ENCODE measurements at regions not wholly inside any gene's neighbourhood (a gene's known extent, or its start where the extent isn't known, plus 50 kb on each side); places are given as distances from the start of the nearest gene placed in this dataset.

DNA sequence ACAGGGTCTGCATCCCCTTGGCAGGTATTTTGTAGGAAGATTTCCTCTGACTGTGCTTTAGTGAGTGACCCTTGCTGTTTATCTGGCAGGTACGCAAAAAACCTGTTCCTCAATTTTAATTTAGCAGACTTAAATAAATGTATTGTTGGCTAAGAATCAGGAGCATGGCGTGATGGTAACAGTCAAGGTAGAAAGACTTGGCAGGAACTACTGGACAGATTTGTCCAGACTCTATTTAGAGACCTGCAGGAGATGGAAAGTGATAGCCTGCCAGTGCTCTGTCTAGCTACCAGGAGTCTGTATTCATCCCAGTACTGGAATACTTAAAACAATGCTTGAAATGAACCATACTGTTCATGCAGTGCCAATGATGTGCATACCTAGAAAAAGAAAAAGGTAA, 78.8 kb upstream of the MAST4 start:
- H3K4me3 ChIP-seq (ENCODE audit: low read length), result no peak overlapping the region
- DNase-seq (ENCODE audit: low read depth, low spot score), result no peak

DNA sequence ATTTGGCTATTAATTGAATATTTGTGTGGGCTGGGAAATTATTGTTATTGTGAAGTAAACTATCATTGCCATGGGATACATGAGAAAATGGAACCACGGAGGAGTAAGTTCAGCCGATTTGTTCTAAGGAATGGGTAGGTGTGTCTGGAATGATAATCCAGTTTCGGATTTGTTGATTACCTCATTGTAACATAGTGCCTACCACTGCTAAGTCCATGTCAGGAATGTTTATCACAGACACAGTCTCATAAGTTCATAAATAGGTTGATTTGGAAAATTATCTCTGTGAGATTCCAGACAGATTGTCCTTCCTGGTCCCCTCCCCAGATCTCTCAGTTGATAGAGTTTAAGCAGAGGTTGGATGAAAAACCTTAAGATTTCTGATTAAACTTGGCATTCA, 78.1 kb upstream of the MAST4 start:
- no peak overlapping the region for H3K4me3 ChIP-seq (ENCODE audit: low read length)
- DNase-seq (ENCODE audit: low read depth, low spot score), result no peak

DNA sequence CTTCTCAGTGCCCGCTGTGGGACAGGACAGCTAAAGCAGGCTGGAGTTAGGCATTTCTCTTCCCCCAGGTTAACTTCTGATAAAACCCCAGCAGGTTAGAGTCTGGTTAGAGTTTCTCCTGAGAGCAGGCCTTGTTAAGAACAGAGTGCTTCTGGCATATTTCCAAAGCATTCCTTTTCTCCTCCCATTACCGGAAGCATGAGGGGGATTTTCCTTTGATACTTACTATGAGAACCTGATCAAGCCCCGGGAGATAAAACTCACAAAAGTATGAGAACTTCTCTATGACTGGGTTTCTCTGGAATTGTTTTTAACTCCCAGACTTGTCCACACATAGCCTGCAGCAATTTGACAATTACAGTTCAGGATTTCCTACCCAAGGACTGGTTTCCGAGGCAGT, 77.4 kb upstream of the MAST4 start:
- no peak overlapping the region for H3K4me3 ChIP-seq (ENCODE audit: low read length)
- no peak for DNase-seq (ENCODE audit: low read depth, low spot score)

DNA sequence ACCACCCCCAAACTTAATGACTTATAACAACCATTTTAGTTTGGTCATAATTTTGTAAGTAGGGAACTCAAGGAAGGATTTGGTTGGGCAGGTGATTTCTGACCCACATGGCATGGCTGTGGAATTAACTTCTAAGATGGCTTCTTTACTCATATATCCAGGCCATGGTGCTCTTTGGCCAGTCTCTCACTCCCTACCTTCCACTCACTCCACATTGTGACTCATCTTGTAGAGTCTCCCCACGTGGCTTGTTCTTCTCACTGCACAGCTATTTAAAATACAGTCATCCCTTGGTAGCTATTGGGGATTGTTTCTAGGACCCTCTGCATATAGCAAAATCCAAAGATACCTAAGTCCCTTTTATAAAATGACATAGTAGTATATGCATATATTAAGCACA, 76.6 kb upstream of the MAST4 start:
- DNase-seq (ENCODE audit: low read depth, low spot score), result no peak
- no peak overlapping the region for H3K4me3 ChIP-seq (ENCODE audit: low read length)

DNA sequence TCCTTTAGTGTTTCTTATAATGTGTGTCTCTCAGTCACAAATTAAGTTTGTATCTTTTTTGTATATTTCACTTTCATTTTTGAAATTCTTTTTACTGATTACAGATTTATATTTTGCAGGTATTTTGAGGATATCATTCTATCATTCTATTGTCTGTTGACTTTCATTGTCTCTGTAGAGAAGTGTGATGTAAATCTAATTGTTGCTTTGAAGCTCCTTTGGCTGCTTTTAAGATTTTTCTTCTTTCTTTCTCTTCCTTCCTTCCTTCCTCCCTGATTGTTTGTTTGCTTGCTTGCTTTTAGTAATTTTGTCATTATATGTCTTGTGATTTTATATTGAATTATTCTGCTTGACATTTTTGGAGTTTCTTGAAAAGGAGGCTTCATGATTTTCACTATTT, 75.3 kb upstream of the MAST4 start:
- DNase-seq (ENCODE audit: low read depth, low spot score), result no peak
- H3K4me3 ChIP-seq (ENCODE audit: low read length), result no peak overlapping the region

DNA sequence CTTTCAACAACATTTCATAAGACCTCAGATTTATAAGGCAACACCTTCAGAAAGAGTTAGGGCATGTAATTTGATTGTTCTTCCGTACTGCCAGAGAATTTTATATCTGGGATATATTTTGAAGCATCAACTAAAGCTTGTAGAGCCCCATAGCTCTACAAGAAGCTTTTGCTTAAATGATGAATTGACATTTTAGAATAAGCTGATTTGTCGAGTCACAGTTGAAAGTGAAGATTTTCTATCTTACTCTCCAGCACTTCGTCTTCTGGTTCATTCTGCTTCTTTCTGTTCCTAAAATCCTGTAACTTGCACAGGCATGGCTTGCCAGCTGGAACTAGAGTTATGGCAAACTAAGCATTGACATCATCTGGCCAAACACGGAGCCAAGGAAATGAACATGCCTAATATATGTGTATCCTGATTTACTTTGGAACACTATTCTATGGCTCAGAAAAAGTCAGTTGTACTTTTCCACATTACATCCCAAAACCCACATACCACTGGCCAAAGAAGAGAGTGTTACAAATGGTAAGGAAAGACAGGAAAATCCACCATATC, 68.6 kb upstream of the MAST4 start:
- no peak for DNase-seq (ENCODE audit: low read depth, low spot score)
- no peak overlapping the region for H3K4me3 ChIP-seq (ENCODE audit: low read length)

DNA sequence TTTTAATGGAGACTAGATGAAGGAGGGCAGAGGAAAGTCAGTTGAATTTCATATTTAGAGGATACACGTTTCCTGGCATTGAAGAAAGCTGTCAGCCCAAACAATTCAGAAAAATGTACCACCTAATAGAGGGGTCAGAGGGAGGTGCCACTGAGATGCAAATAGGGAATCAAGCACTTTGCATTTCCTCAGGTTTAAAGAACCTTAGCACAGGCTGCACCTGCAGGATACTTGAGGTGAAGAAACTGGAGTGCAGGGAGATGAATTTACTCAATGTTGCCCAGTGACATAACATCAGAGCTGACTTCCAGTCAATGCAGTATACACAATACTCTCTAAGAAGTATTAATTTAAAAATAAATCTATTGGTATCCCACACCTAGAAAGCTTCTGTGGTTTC, 67.0 kb upstream of the MAST4 start:
- no peak for DNase-seq (ENCODE audit: low read depth, low spot score)
- H3K4me3 ChIP-seq (ENCODE audit: low read length), result no peak overlapping the region

DNA sequence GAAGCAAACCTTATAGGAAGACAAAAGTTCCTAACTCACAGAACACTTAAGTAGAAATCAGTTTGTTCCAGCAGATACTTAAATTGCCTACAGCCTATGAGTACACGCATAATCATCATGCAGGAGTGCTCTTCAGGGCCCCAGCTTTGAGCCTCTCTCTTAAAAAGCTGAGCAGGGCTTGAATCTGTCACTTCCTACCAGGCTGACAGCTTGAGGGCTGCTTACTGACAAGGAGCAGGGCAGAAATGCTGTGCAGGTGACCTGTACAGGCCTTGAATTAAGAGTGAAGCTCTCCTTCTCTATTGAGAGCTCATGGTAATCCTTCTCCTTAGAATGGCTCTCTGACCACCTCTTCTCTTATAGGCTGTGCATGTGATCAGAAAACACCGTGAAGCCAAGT, 66.5 kb upstream of the MAST4 start:
- no peak for DNase-seq (ENCODE audit: low read depth, low spot score)
- no peak overlapping the region for H3K4me3 ChIP-seq (ENCODE audit: low read length)

DNA sequence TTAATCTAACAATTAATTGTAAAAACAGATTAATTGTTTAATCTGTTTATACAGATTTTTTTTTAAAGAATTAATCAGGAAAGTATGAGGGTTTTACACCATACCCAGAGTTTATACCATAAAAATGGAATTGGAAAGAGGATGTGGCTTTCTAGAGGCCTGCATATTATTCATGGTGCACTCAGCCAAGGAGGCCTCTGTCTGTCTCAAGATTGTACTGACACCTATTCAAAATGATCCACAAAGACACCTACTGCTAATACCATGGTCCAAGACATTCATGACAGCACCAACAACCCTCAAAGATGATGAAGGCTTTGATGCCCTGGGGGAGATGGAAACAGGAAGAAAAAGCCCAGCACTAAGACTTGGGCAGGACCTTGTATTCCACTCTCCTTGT, 58.1 kb upstream of the MAST4 start:
- no peak for DNase-seq (ENCODE audit: low read depth, low spot score)
- H3K4me3 ChIP-seq (ENCODE audit: low read length), result no peak overlapping the region

DNA sequence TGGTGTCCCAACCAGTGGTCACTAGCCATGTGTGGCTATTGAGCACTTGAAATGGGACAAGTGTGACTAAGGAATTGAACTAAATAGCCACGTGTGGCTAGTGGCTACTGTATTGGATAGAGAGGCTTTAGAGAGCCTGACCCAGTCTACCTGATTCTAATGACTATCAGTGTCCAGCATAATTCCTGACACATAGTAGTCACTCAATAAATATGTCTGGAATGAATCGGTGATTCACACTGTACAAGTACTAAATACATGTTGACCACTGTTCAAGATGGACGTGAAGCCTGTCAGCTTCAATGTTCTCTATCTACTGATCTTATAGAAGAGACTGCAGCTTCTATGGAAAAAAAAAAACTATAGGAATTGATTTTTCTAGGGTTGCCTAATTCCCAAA, 57.7 kb upstream of the MAST4 start:
- no peak for DNase-seq (ENCODE audit: low read depth, low spot score)
- H3K4me3 ChIP-seq (ENCODE audit: low read length), result no peak overlapping the region

DNA sequence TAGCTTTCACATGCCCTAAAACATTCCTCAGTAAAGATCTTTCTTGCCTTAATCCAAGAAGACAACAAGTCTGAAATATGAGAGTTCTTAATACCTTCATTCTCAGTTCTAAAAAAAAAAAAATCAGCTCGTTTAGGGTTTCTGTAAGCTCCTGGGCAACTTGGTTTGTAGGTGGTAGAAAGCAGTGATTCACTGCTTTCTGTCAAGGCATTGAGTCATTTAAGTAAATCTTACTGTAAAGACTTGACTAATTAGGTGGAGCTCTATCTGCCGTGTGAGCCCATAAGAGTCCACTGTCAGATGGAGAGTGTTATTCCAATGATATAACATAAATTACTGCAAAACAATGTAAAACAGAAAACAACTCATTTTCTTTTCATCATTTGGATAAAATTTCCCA, 56.1 kb upstream of the MAST4 start:
- DNase-seq (ENCODE audit: low read depth, low spot score), result no peak
- no peak overlapping the region for H3K4me3 ChIP-seq (ENCODE audit: low read length)

DNA sequence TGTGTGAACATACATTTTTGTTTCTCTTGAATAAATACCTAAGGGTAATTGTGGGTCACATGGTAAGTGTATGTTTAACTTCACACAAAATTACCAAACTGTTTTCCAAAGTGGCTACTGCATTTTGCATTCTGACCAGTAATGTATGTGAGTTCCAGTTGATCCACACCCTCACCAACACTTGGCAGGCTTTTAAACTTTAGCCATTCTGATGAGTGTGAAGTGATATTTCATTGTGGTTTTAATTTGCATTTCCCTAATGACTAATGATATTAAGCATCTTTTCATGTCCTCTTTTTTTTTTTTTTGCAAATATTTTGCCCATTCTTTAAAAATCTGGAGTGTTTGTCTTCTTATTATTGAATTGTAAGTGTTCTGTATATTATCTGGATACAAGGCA, 53.5 kb upstream of the MAST4 start:
- no peak overlapping the region for H3K4me3 ChIP-seq (ENCODE audit: low read length)
- DNase-seq (ENCODE audit: low read depth, low spot score), result no peak

All from Jurkat, Clone E6-1 (cell line).